WTC11 (cell line): ENCODE measurements at regions not wholly inside any gene's neighbourhood (a gene's known extent, or its start where the extent isn't known, plus 50 kb on each side); places are given as distances from the start of the nearest gene placed in this dataset.

ENCODE experiments used
- ATAC-seq: fragments of 200-7000 bp; cut with Tn5 transposase; 2 replicates; pipeline ENCODE4 v1.10.0; 2021; ENCODE audit warnings: mild to moderate bottlenecking, moderate library complexity
- CTCF ChIA-PET: fragments of 300-600 bp; sonication (Branson Sonifier 250); formaldehyde crosslinking; loops from one replicate; lab custom pipeline; 2021; ENCODE audit warnings: antibody characterized with exemption; lab: Charles Lee
- POLR2A ChIA-PET: fragments of 350-600 bp; sonication (Branson Sonifier 250); formaldehyde crosslinking; loops from one replicate; lab custom pipeline; 2021; ENCODE audit warnings: antibody characterized with exemption; lab: Charles Lee
- DNase-seq: peaks from one replicate; pipeline ENCODE4 v3.0.0; 2021; ENCODE audit warnings: low spot score
- H3K27ac Mint-ChIP-seq: 2 replicates; pipeline ENCODE4 v1.8.0; 2021; ENCODE audit warnings: mixed read lengths
- H3K27me3 Mint-ChIP-seq: 2 replicates; pipeline ENCODE4 v1.8.0; 2021; ENCODE audit warnings: low read depth, mild to moderate bottlenecking, moderate library complexity, mixed read lengths
- H3K36me3 Mint-ChIP-seq: 2 replicates; pipeline ENCODE4 v1.8.0; 2021; ENCODE audit warnings: mixed read lengths
- H3K4me1 Mint-ChIP-seq: 2 replicates; pipeline ENCODE4 v1.8.0; 2022; ENCODE audit warnings: mixed read lengths
- H3K4me3 Mint-ChIP-seq: 2 replicates; pipeline ENCODE4 v1.8.0; 2021; ENCODE audit warnings: mild to moderate bottlenecking, moderate library complexity, mixed read lengths
- H3K9me3 Mint-ChIP-seq: 2 replicates; pipeline ENCODE4 v1.8.0; 2021; ENCODE audit warnings: mixed read lengths
- AFF4 ChIP-seq: sonication (generic); formaldehyde crosslinking; IDR thresholded peaks from 2 replicates; pipeline ENCODE4 v1.8.1; 2023; ENCODE audit warnings: mild to moderate bottlenecking, missing genetic modification reagents, borderline replicate concordance
- ATF1 ChIP-seq: sonication (generic); formaldehyde crosslinking; IDR thresholded peaks from 2 replicates; pipeline ENCODE4 v1.8.1; 2023; ENCODE audit warnings: mild to moderate bottlenecking, moderate library complexity, missing genetic modification reagents
- ATF6 ChIP-seq: sonication (generic); formaldehyde crosslinking; IDR thresholded peaks from 2 replicates; pipeline ENCODE4 v1.8.1; 2023; ENCODE audit warnings: mild to moderate bottlenecking, missing genetic modification reagents
- FOXK1 ChIP-seq: sonication (generic); formaldehyde crosslinking; IDR thresholded peaks from 2 replicates; pipeline ENCODE4 v1.8.0; 2022; ENCODE audit warnings: mild to moderate bottlenecking, moderate library complexity, missing genetic modification reagents
- IRF1 ChIP-seq: sonication (generic); formaldehyde crosslinking; IDR thresholded peaks from 2 replicates; pipeline ENCODE4 v1.8.0; 2023; ENCODE audit warnings: missing genetic modification reagents
- IRF2 ChIP-seq: sonication (generic); formaldehyde crosslinking; IDR thresholded peaks from 2 replicates; pipeline ENCODE4 v1.8.0; 2022; ENCODE audit warnings: low read depth, missing genetic modification reagents, borderline replicate concordance
- MLX ChIP-seq: sonication (generic); formaldehyde crosslinking; IDR thresholded peaks from 2 replicates; pipeline ENCODE4 v1.8.1; 2023; ENCODE audit warnings: mild to moderate bottlenecking, missing genetic modification reagents, moderate library complexity
- MYBL2 ChIP-seq: sonication (generic); formaldehyde crosslinking; IDR thresholded peaks from 2 replicates; pipeline ENCODE4 v1.8.1; 2023; ENCODE audit warnings: mild to moderate bottlenecking, moderate library complexity, missing genetic modification reagents
- NR1H2 ChIP-seq: sonication (generic); formaldehyde crosslinking; IDR thresholded peaks from 2 replicates; pipeline ENCODE4 v1.9.0; 2021; ENCODE audit warnings: mild to moderate bottlenecking, moderate library complexity, missing genetic modification reagents
- NR2C2 ChIP-seq: sonication (generic); formaldehyde crosslinking; IDR thresholded peaks from 2 replicates; pipeline ENCODE4 v1.8.0; 2022; ENCODE audit warnings: mild to moderate bottlenecking, missing genetic modification reagents
- TCF7 ChIP-seq: sonication (generic); formaldehyde crosslinking; IDR thresholded peaks from 2 replicates; pipeline ENCODE4 v1.8.0; 2022; ENCODE audit warnings: mild to moderate bottlenecking, low read depth, missing genetic modification reagents, moderate library complexity
- TP53 ChIP-seq: sonication (generic); formaldehyde crosslinking; IDR thresholded peaks from 2 replicates; pipeline ENCODE4 v1.8.1; 2023; ENCODE audit warnings: mild to moderate bottlenecking, missing genetic modification reagents
- ZNF121 ChIP-seq: sonication (generic); formaldehyde crosslinking; IDR thresholded peaks from 2 replicates; pipeline ENCODE4 v1.8.0; 2023; ENCODE audit warnings: missing genetic modification reagents
- ZNF219 ChIP-seq: sonication (generic); formaldehyde crosslinking; IDR thresholded peaks from 2 replicates; pipeline ENCODE4 v1.8.0; 2023; ENCODE audit warnings: missing genetic modification reagents, mild to moderate bottlenecking, borderline replicate concordance
- ZNF232 ChIP-seq: sonication (generic); formaldehyde crosslinking; IDR thresholded peaks from 2 replicates; pipeline ENCODE4 v1.8.0; 2022; ENCODE audit warnings: mild to moderate bottlenecking, missing genetic modification reagents
- ZNF416 ChIP-seq: fragments of 250-450 bp; sonication (Bioruptor Pico); IDR thresholded peaks from 2 replicates; pipeline ENCODE4 v1.9.0; 2021; ENCODE audit warnings: mild to moderate bottlenecking, inconsistent platforms
- ZNF423 ChIP-seq: fragments of 250-450 bp; sonication (Bioruptor Pico); IDR thresholded peaks from 2 replicates; pipeline ENCODE4 v2.1.2; 2022; ENCODE audit warnings: mild to moderate bottlenecking, moderate library complexity
- TF ChIP-seq, protein P1 (sequence below): sonication (generic); formaldehyde crosslinking; IDR thresholded peaks from 2 replicates; pipeline ENCODE4 v1.8.1; 2022; ENCODE audit warnings: missing genetic modification reagents, borderline replicate concordance
- TF ChIP-seq, protein P2 (sequence below): fragments of 250-450 bp; sonication (Bioruptor Pico); IDR thresholded peaks from 2 replicates; pipeline ENCODE4 v1.9.0; 2021; ENCODE audit warnings: moderate library complexity, mild to moderate bottlenecking, inconsistent platforms, borderline replicate concordance

- Mint-ChIP-seq H3K27ac (no peak overlapping the region), H3K27me3 (no peaks in the 10 kb centered on the region), H3K9me3 (peaks cover 15% of the 10 kb centered on the region; the same call in 1 of the 2 replicates), H3K36me3 (no peaks in the 10 kb centered on the region), H3K4me1 (no peaks in the 10 kb centered on the region), H3K4me3 (no peak overlapping the region)
- ATAC-seq = no peak
- POLR2A ChIA-PET = no interaction called here
- CTCF ChIA-PET = no interaction called here
- DNase-seq = no peak
- no peak for TF ChIP-seq IRF2 (CRISPR knock-in tag)
- TF ChIP-seq ZNF423 (CRISPR knock-in tag) = no peak
- no peak for TF ChIP-seq MLX (CRISPR knock-in tag)
- no peak for TF ChIP-seq AFF4 (CRISPR knock-in tag)
- no peak for TF ChIP-seq ZNF121 (CRISPR knock-in tag)
- TF ChIP-seq, protein P1, sequence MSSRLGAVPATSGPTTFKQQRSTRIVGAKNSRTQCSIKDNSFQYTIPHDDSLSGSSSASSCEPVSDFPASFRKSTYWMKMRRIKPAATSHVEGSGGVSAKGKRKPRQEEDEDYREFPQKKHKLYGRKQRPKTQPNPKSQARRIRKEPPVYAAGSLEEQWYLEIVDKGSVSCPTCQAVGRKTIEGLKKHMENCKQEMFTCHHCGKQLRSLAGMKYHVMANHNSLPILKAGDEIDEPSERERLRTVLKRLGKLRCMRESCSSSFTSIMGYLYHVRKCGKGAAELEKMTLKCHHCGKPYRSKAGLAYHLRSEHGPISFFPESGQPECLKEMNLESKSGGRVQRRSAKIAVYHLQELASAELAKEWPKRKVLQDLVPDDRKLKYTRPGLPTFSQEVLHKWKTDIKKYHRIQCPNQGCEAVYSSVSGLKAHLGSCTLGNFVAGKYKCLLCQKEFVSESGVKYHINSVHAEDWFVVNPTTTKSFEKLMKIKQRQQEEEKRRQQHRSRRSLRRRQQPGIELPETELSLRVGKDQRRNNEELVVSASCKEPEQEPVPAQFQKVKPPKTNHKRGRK (CRISPR knock-in tag) = no peak
- TF ChIP-seq ZNF219 (CRISPR knock-in tag) = no peak
- TF ChIP-seq, protein P2, sequence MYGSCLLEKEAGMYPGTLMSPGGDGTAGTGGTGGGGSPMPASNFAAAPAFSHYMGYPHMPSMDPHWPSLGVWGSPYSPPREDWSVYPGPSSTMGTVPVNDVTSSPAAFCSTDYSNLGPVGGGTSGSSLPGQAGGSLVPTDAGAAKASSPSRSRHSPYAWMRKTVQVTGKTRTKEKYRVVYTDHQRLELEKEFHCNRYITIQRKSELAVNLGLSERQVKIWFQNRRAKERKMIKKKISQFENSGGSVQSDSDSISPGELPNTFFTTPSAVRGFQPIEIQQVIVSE (CRISPR knock-in tag) = no peak
- TF ChIP-seq, all 79 proteins: peak for 0
Measured at GRCh38 chr11:21630934-21631478, 561.9 kb upstream of the ANO5 start.

DNA sequence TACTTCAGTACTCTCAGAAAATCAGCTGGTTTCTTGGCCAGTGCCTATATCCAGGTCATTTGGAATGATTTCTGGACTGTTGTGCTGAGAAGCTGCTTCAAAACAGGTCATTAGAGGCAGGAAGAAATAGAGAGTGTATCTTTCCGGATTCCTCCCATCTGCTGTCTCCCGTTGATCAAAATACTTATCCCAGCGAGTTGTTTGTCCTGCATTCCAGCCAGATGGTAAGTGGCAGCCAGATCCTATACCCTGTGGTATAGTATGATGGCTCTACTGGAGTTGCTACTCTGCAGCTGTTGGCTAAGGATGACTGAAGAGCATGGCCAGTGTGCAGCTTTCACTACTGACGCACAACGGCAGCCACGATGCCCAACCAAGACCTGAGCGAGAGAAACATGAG, 560.9 kb upstream of the ANO5 start:
- Mint-ChIP-seq H3K27me3 (no peaks in the 10 kb centered on the region), H3K9me3 (peaks cover 11% of the 10 kb centered on the region; the same call in 1 of the 2 replicates), H3K27ac (no peak overlapping the region), H3K36me3 (no peaks in the 10 kb centered on the region), H3K4me1 (no peaks in the 10 kb centered on the region), H3K4me3 (no peak overlapping the region)
- POLR2A ChIA-PET = no interaction called here
- no peak for DNase-seq
- ATAC-seq = no peak
- CTCF ChIA-PET = no interaction called here
- TF ChIP-seq IRF1 (CRISPR knock-in tag) (no peak), TCF7 (CRISPR knock-in tag) (no peak), ZNF416 (CRISPR knock-in tag) (no peak), FOXK1 (CRISPR knock-in tag) (no peak), MLX (CRISPR knock-in tag) (no peak), MYBL2 (CRISPR knock-in tag) (no peak), ATF6 (CRISPR knock-in tag) (no peak), ATF1 (CRISPR knock-in tag) (no peak), NR2C2 (CRISPR knock-in tag) (no peak), NR1H2 (CRISPR knock-in tag) (no peak), TP53 (CRISPR knock-in tag) (no peak), ZNF232 (no peak), AFF4 (CRISPR knock-in tag) (no peak)
- TF ChIP-seq, protein P2 (CRISPR knock-in tag) = no peak
